ENCODE measurements at regions not wholly inside any gene's neighbourhood (a gene's known extent, or its start where the extent isn't known, plus 50 kb on each side); places are given as distances from the start of the nearest gene placed in this dataset.

DNA sequence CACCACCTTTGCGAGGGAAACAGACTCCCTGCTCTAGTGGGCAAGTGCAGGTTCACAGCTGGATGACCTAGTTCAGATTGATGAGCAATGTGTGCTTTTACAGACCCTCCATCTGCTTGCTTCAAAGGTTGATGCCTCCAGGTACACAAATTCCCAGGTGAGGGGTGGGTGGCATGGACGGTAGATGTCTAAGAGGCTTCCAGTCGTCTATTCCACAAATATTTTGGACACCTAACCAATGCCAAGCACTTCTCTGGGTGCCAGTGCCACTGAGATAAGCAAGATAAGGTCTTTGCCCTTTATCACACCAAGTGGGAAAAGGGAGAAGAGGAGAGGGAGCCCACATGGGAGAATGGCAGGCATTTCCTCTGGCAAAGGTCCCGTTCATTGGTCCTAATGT lies 316.6 kb upstream of the CDH5 start:
- no peak for DNase-seq (ENCODE audit: low spot score)
- H3K4me2 ChIP-seq = no peak overlapping the region

DNA sequence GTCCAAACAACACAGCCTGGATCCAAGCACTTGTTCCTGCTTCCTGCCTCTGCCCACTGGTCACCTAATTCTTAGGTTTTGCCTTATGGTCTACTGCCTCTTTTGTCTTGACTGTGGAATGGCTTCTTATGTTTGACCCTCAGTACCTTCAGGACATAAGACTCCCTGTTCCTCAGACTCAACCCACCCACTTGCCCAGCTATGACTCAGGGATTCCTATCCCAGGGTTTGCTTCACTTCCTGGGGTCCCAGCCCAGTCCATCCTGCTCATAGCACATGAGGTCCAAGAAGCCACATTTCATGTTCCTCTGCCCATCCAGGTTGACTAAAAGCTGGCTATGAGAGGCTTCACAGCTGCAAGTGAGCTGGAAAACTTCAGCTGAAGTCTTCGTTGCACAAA lies 320.9 kb upstream of the CDH5 start:
- 92% methylated on average over 1 of the region's 1 CpG for WGBS (ENCODE audit: low lambda C conversion rate, missing lambda C conversion rate)
- no peaks in the 10 kb centered on the region for H3K27me3 ChIP-seq
- no peak overlapping the region for H3K27ac ChIP-seq
- H3K4me3 ChIP-seq = no peak overlapping the region
- DNase-seq (ENCODE audit: low spot score) = no peak
- H3K36me3 ChIP-seq (replicated peaks; ENCODE audit: insufficient read depth, low read depth) = no peaks in the 10 kb centered on the region
- H3K9me2 ChIP-seq (replicated peaks; ENCODE audit: insufficient read depth) = no peaks in the 10 kb centered on the region
- H2AFZ ChIP-seq = no peak overlapping the region
- H4K20me1 ChIP-seq (ENCODE audit: insufficient read depth, poor library complexity, severe bottlenecking) = no peaks in the 10 kb centered on the region
- H3K9me3 ChIP-seq (ENCODE audit: low read depth) = no peaks in the 10 kb centered on the region
- no peak for TF ChIP-seq EZH2phosphoT487 (IDR thresholded peaks at IDR 0.05; ENCODE audit: low read depth, severe bottlenecking, unreplicated experiment)
- TF ChIP-seq, protein P1, sequence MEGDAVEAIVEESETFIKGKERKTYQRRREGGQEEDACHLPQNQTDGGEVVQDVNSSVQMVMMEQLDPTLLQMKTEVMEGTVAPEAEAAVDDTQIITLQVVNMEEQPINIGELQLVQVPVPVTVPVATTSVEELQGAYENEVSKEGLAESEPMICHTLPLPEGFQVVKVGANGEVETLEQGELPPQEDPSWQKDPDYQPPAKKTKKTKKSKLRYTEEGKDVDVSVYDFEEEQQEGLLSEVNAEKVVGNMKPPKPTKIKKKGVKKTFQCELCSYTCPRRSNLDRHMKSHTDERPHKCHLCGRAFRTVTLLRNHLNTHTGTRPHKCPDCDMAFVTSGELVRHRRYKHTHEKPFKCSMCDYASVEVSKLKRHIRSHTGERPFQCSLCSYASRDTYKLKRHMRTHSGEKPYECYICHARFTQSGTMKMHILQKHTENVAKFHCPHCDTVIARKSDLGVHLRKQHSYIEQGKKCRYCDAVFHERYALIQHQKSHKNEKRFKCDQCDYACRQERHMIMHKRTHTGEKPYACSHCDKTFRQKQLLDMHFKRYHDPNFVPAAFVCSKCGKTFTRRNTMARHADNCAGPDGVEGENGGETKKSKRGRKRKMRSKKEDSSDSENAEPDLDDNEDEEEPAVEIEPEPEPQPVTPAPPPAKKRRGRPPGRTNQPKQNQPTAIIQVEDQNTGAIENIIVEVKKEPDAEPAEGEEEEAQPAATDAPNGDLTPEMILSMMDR (IDR thresholded peaks at IDR 0.05; ENCODE audit: poor library complexity) = no peak
- TF ChIP-seq EZH2 (IDR thresholded peaks at IDR 0.05; ENCODE audit: borderline replicate concordance) = no peak
- H3K4me2 ChIP-seq = no peak overlapping the region
- H3K79me2 ChIP-seq = no peaks in the 10 kb centered on the region
- no peaks in the 10 kb centered on the region for H3K4me1 ChIP-seq (ENCODE audit: insufficient read depth)

More for the DNA sequence above, 316.6 kb upstream of the CDH5 start:
- Histone ChIP-seq H3K27me3 (no peaks in the 10 kb centered on the region), H3K9me2 (replicated peaks; ENCODE audit: insufficient read depth) (no peaks in the 10 kb centered on the region), H3K27ac (no peak overlapping the region), H3K36me3 (replicated peaks; ENCODE audit: insufficient read depth, low read depth) (no peaks in the 10 kb centered on the region), H3K4me3 (no peak overlapping the region), H4K20me1 (ENCODE audit: insufficient read depth, poor library complexity, severe bottlenecking) (no peaks in the 10 kb centered on the region), H3K4me1 (ENCODE audit: insufficient read depth) (no peaks in the 10 kb centered on the region), H3K79me2 (no peaks in the 10 kb centered on the region), H3K9me3 (ENCODE audit: low read depth) (no peaks in the 10 kb centered on the region), H2AFZ (no peak overlapping the region)
- no peak for TF ChIP-seq EZH2phosphoT487 (IDR thresholded peaks at IDR 0.05; ENCODE audit: low read depth, severe bottlenecking, unreplicated experiment)
- no peak for TF ChIP-seq EZH2 (IDR thresholded peaks at IDR 0.05; ENCODE audit: borderline replicate concordance)
- TF ChIP-seq, protein P1 (IDR thresholded peaks at IDR 0.05; ENCODE audit: poor library complexity) = no peak
- 90% methylated on average over 4 of the region's 4 CpGs for WGBS (ENCODE audit: low lambda C conversion rate, missing lambda C conversion rate)

DNA sequence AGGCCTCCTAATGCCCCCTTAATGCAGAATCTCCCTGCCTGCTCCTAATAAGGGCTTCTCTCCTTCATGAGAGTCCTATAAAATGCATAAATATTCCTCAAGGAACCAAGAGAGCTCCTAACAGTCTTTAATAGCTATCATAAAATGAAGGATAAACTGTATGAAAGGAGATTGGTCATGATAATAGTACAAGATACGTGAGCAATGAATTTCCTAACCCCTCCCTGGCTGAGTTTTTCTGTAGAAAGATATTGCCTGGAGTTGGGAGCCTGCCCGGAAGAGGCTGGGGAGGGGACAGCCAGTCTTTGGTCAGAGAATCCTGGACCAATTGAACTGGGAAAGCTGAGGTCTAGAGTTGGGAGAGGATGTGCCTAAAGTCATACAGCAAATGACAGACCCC lies 321.9 kb upstream of the CDH5 start:
- H2AFZ ChIP-seq = no peak overlapping the region
- H3K79me2 ChIP-seq = no peaks in the 10 kb centered on the region
- H4K20me1 ChIP-seq (ENCODE audit: insufficient read depth, poor library complexity, severe bottlenecking) = no peaks in the 10 kb centered on the region
- no peak for DNase-seq (ENCODE audit: low spot score)
- WGBS (ENCODE audit: low lambda C conversion rate, missing lambda C conversion rate) = 33% methylated on average over 2 of the region's 2 CpGs
- H3K9me2 ChIP-seq (replicated peaks; ENCODE audit: insufficient read depth) = no peaks in the 10 kb centered on the region
- no peaks in the 10 kb centered on the region for H3K27me3 ChIP-seq
- no peaks in the 10 kb centered on the region for H3K4me1 ChIP-seq (ENCODE audit: insufficient read depth)
- no peaks in the 10 kb centered on the region for H3K36me3 ChIP-seq (replicated peaks; ENCODE audit: insufficient read depth, low read depth)
- H3K4me3 ChIP-seq = no peak overlapping the region
- no peak overlapping the region for H3K27ac ChIP-seq
- H3K4me2 ChIP-seq = no peak overlapping the region
- no peak for TF ChIP-seq EZH2phosphoT487 (IDR thresholded peaks at IDR 0.05; ENCODE audit: low read depth, severe bottlenecking, unreplicated experiment)
- TF ChIP-seq EZH2 (IDR thresholded peaks at IDR 0.05; ENCODE audit: borderline replicate concordance) = no peak
- TF ChIP-seq, protein P1 (IDR thresholded peaks at IDR 0.05; ENCODE audit: poor library complexity) = no peak
- no peaks in the 10 kb centered on the region for H3K9me3 ChIP-seq (ENCODE audit: low read depth)

DNA sequence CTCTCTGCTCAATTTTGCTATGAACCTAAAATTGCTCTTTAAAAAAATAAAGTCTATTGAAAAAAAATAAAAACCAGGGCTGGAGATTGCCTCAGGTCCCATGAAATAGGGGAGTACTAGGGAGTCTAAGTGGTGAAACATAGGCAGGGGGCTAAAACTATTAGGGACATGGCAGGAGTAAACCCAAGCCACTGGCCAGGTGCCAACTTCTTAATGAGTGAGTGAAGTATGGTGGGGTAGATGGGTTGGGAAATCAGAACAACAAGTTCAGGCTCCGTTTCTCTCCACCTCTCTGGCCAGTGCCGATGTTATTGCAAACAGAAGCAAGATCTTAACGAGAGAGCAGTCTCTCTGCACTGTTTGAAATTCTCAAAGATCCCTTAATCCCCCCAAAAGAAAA lies 322.4 kb upstream of the CDH5 start:
- DNase-seq (ENCODE audit: low spot score) = no peak
- Histone ChIP-seq H2AFZ (no peak overlapping the region), H3K4me2 (no peak overlapping the region), H4K20me1 (ENCODE audit: insufficient read depth, poor library complexity, severe bottlenecking) (no peaks in the 10 kb centered on the region), H3K36me3 (replicated peaks; ENCODE audit: insufficient read depth, low read depth) (no peaks in the 10 kb centered on the region), H3K27me3 (no peaks in the 10 kb centered on the region), H3K27ac (no peak overlapping the region), H3K4me1 (ENCODE audit: insufficient read depth) (no peaks in the 10 kb centered on the region), H3K9me3 (ENCODE audit: low read depth) (no peaks in the 10 kb centered on the region), H3K9me2 (replicated peaks; ENCODE audit: insufficient read depth) (no peaks in the 10 kb centered on the region), H3K79me2 (no peaks in the 10 kb centered on the region), H3K4me3 (no peak overlapping the region)
- TF ChIP-seq EZH2 (IDR thresholded peaks at IDR 0.05; ENCODE audit: borderline replicate concordance) = no peak
- no peak for TF ChIP-seq EZH2phosphoT487 (IDR thresholded peaks at IDR 0.05; ENCODE audit: low read depth, severe bottlenecking, unreplicated experiment)
- TF ChIP-seq, protein P1 (IDR thresholded peaks at IDR 0.05; ENCODE audit: poor library complexity) = no peak
- WGBS (ENCODE audit: low lambda C conversion rate, missing lambda C conversion rate) = 39% methylated on average over 3 of the region's 3 CpGs
